ENCODE measurements at regions not wholly inside any gene's neighbourhood (a gene's known extent, or its start where the extent isn't known, plus 50 kb on each side); places are given as distances from the start of the nearest gene placed in this dataset.

DNA sequence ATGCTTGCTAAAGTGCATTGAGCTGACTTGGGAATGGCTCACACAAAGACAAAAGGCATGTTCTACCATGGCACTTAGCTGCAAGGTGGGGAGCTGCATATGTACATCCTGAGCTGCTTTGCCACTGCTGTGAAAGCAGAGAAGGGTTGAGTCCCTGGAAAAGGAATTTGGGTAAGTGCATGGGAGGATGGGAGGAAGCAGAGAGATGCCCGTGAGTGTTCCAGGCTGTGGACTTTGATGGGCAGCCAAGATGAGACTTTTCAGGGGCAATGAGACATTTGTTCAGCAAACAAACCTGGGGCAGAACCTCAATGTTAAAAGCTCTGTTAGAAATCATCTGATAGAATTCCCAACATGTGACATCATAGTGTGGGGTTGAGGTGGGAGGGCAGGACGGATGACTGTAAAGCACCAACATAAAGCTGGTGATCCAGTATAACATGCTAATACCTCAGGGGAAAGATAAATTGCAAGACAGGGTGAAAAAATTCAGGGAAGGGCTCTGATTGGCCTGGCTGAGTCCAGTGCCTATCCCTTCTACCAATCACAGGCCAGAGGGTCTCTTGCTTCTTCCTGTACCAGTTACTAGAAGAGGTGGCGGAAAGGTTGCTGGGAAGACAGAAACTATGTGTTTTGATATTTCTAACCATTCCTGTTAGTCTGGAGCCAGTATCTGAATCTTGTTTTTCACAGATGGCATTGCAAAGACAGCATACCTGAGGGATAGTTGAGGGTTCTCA is 163.2 kb downstream of the UTP18 start:
- in situ Hi-C loops (cut with MboI), result no loop called here
- no peak for FAIRE-seq
- CTCF ChIA-PET, result interaction anchor here (1.2 to 1.5 kb wide), 2 partner anchors 12 to 38 kb away, joined by 6 read pairs; no protein-coding TSS in a partner anchor

DNA sequence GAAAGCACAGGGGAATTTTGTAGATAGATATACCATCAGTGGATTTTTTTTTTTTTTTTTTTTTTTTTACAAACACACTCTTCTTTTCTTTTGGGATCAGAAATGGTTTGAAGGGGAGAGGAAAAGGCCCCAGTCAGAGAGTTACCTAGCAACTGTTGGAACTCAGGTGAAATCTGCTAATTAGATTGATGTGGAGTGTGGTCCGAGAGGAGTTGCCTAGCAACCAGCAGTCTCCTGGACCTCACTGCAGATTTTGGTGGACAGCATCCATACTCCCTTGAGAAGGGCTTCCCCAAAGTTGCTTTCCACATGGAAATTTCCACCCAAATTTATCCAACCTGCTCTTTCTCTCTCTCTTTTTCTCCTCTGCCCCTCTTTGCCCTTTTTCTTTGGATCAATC is 165.4 kb downstream of the UTP18 start:
- ChIA-PET SMC1A (ENCODE audit: uncharacterized antibody, unreplicated experiment) (no interaction called here), RAD21 (ENCODE audit: unreplicated experiment) (no interaction called here), POLR2A (no interaction called here), CTCF (no interaction called here)
- Histone ChIP-seq H3K4me3 (no peak overlapping the region), H3K4me2 (ENCODE audit: control insufficient read depth, insufficient read depth) (no peak overlapping the region), H3K79me2 (ENCODE audit: control insufficient read depth, insufficient read depth, low read length) (no peaks in the 10 kb centered on the region), H3K27me3 (replicated peaks in 1 of 2; ENCODE audit: control insufficient read depth in 2 of 2, insufficient read depth in 2 of 2, low read length in 1 of 2) (no peaks in the 10 kb centered on the region), H3K4me1 (ENCODE audit: control insufficient read depth, insufficient read depth, low read length) (peaks cover 4% of the 10 kb centered on the region; the same call in 1 of the 2 replicates), H4K20me1 (ENCODE audit: control insufficient read depth, insufficient read depth) (no peaks in the 10 kb centered on the region), H3K9ac (ENCODE audit: control insufficient read depth, insufficient read depth, low read length) (no peak overlapping the region), H3K27ac (ENCODE audit: control insufficient read depth, insufficient read depth) (no peak overlapping the region), H3K36me3 (ENCODE audit: control insufficient read depth in 2 of 2, insufficient read depth in 2 of 2, low read length in 1 of 2) (no peaks in the 10 kb centered on the region), H2AFZ (ENCODE audit: control insufficient read depth, low read depth, low read length) (no peak overlapping the region), H3K9me3 (replicated peaks; ENCODE audit: control insufficient read depth, insufficient read depth, low read length) (no peaks in the 10 kb centered on the region)
- intact Hi-C loops (cut with micrococcal nuclease; ENCODE audit: unreplicated experiment), result no loop called here
- BruUV-seq (replicated peaks), result no TSS peak
- FAIRE-seq (no peak), ATAC-seq (no peak), DNase-seq (ENCODE audit: low read depth, low spot score) (no peak)
- WGBS (ENCODE audit: insufficient coverage, insufficient replicate concordance, low lambda C conversion rate, missing lambda C conversion rate), result 100% methylated on average over 1 of the region's 1 CpG
- in situ Hi-C loops (cut with MboI), result no loop called here
- TF ChIP-seq, protein P1, sequence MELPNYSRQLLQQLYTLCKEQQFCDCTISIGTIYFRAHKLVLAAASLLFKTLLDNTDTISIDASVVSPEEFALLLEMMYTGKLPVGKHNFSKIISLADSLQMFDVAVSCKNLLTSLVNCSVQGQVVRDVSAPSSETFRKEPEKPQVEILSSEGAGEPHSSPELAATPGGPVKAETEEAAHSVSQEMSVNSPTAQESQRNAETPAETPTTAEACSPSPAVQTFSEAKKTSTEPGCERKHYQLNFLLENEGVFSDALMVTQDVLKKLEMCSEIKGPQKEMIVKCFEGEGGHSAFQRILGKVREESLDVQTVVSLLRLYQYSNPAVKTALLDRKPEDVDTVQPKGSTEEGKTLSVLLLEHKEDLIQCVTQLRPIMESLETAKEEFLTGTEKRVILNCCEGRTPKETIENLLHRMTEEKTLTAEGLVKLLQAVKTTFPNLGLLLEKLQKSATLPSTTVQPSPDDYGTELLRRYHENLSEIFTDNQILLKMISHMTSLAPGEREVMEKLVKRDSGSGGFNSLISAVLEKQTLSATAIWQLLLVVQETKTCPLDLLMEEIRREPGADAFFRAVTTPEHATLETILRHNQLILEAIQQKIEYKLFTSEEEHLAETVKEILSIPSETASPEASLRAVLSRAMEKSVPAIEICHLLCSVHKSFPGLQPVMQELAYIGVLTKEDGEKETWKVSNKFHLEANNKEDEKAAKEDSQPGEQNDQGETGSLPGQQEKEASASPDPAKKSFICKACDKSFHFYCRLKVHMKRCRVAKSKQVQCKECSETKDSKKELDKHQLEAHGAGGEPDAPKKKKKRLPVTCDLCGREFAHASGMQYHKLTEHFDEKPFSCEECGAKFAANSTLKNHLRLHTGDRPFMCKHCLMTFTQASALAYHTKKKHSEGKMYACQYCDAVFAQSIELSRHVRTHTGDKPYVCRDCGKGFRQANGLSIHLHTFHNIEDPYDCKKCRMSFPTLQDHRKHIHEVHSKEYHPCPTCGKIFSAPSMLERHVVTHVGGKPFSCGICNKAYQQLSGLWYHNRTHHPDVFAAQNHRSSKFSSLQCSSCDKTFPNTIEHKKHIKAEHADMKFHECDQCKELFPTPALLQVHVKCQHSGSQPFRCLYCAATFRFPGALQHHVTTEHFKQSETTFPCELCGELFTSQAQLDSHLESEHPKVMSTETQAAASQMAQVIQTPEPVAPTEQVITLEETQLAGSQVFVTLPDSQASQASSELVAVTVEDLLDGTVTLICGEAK (IDR thresholded peaks at IDR 0.05; ENCODE audit: borderline replicate concordance), result no peak
- TF ChIP-seq SMAD1 (IDR thresholded peaks at IDR 0.05; ENCODE audit: low read depth, partially characterized antibody) (no peak), TAF1 (IDR thresholded peaks at IDR 0.05; ENCODE audit: borderline replicate concordance, low read depth, low read length) (no peak), MEF2B (IDR thresholded peaks at IDR 0.05; ENCODE audit: partially characterized antibody, poor library complexity, severe bottlenecking) (no peak)
- TF ChIP-seq, protein P2, sequence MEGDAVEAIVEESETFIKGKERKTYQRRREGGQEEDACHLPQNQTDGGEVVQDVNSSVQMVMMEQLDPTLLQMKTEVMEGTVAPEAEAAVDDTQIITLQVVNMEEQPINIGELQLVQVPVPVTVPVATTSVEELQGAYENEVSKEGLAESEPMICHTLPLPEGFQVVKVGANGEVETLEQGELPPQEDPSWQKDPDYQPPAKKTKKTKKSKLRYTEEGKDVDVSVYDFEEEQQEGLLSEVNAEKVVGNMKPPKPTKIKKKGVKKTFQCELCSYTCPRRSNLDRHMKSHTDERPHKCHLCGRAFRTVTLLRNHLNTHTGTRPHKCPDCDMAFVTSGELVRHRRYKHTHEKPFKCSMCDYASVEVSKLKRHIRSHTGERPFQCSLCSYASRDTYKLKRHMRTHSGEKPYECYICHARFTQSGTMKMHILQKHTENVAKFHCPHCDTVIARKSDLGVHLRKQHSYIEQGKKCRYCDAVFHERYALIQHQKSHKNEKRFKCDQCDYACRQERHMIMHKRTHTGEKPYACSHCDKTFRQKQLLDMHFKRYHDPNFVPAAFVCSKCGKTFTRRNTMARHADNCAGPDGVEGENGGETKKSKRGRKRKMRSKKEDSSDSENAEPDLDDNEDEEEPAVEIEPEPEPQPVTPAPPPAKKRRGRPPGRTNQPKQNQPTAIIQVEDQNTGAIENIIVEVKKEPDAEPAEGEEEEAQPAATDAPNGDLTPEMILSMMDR (IDR thresholded peaks at IDR 0.05 in 2 of 3, conservative IDR thresholded peaks at IDR 0.05 in 1 of 3; ENCODE audit: control insufficient read depth in 2 of 3, extremely low read depth in 1 of 3, insufficient read depth in 1 of 3, low read depth in 3 of 3, low read length in 3 of 3), result no peak

More for the DNA sequence above, 163.2 kb downstream of the UTP18 start:
- ATAC-seq (no peak), DNase-seq (ENCODE audit: low read depth, low spot score) (no peak)
- Histone ChIP-seq H3K36me3 (ENCODE audit: control insufficient read depth in 2 of 2, insufficient read depth in 2 of 2, low read length in 1 of 2) (no peaks in the 10 kb centered on the region), H3K27ac (ENCODE audit: control insufficient read depth, insufficient read depth) (no peak overlapping the region), H3K9ac (ENCODE audit: control insufficient read depth, insufficient read depth, low read length) (no peak overlapping the region), H4K20me1 (ENCODE audit: control insufficient read depth, insufficient read depth) (no peaks in the 10 kb centered on the region), H3K79me2 (ENCODE audit: control insufficient read depth, insufficient read depth, low read length) (no peaks in the 10 kb centered on the region), H2AFZ (ENCODE audit: control insufficient read depth, low read depth, low read length) (no peak overlapping the region), H3K9me3 (replicated peaks; ENCODE audit: control insufficient read depth, insufficient read depth, low read length) (no peaks in the 10 kb centered on the region), H3K27me3 (replicated peaks in 1 of 2; ENCODE audit: control insufficient read depth in 2 of 2, insufficient read depth in 2 of 2, low read length in 1 of 2) (no peaks in the 10 kb centered on the region), H3K4me2 (ENCODE audit: control insufficient read depth, insufficient read depth) (no peak overlapping the region), H3K4me1 (ENCODE audit: control insufficient read depth, insufficient read depth, low read length) (peaks cover 4% of the 10 kb centered on the region; the same call in 1 of the 2 replicates), H3K4me3 (no peak overlapping the region)
- SMC1A ChIA-PET (ENCODE audit: uncharacterized antibody, unreplicated experiment), result no interaction called here
- TF ChIP-seq CREB1 (IDR thresholded peaks at IDR 0.05; ENCODE audit: low read depth) (no peak), NFYB (IDR thresholded peaks at IDR 0.05; ENCODE audit: insufficient read depth, low read depth, low read length) (peak; percentile 74)
- POLR2A ChIA-PET, result no interaction called here
- no TSS peak for BruUV-seq (replicated peaks)
- RAD21 ChIA-PET (ENCODE audit: unreplicated experiment), result no interaction called here
- intact Hi-C loops (cut with micrococcal nuclease; ENCODE audit: unreplicated experiment), result no loop called here
- WGBS (ENCODE audit: insufficient coverage, insufficient replicate concordance, low lambda C conversion rate, missing lambda C conversion rate), result 10% methylated on average over 3 of the region's 3 CpGs

Measured in GM12878 (cell line).